ENCODE measurements at regions not wholly inside any gene's neighbourhood (a gene's known extent, or its start where the extent isn't known, plus 50 kb on each side); places are given as distances from the start of the nearest gene placed in this dataset.

- intact Hi-C loops (cut with micrococcal nuclease; ENCODE audit: unreplicated experiment): no loop called here
Measured at GRCh38 chr20:40916276-40916675, 112.3 kb upstream of the TOP1 start.

GRCh38 chr20:40920291-40920690 lies 108.3 kb upstream of the TOP1 start:
- no TSS peak for BruUV-seq (replicated peaks)
- H3K27me3 ChIP-seq (ENCODE audit: control insufficient read depth, insufficient read depth, low read length): no peaks in the 10 kb centered on the region
- H3K4me1 ChIP-seq (ENCODE audit: control insufficient read depth, insufficient read depth, low read length): no peaks in the 10 kb centered on the region
- no peak for TF ChIP-seq REST (IDR thresholded peaks at IDR 0.05; ENCODE audit: insufficient read depth in 1 of 2, low read depth in 2 of 2, low read length in 1 of 2)
- no peak for TF ChIP-seq TCF7L2 (IDR thresholded peaks at IDR 0.05; ENCODE audit: low read depth, low read length)
- TF ChIP-seq SIN3A (IDR thresholded peaks at IDR 0.05; ENCODE audit: borderline replicate concordance, insufficient read depth, low read depth, low read length): no peak
- TF ChIP-seq POLR2AphosphoS5 (IDR thresholded peaks at IDR 0.05; ENCODE audit: low read depth, low read length): no peak
- TF ChIP-seq CTCF (IDR thresholded peaks at IDR 0.05): no peak
- DNase-seq (ENCODE audit: low read depth, low spot score): no peak
- H3K4me3 ChIP-seq (ENCODE audit: low read depth in 2 of 2, low read length in 2 of 2): no peak overlapping the region
- no peaks in the 10 kb centered on the region for H3K9me3 ChIP-seq (ENCODE audit: control insufficient read depth, insufficient read depth, low read depth, low read length)
- H3K27ac ChIP-seq (ENCODE audit: low read length): no peak overlapping the region
- H3K36me3 ChIP-seq (ENCODE audit: control insufficient read depth, insufficient read depth, low read length): no peaks in the 10 kb centered on the region
- in situ Hi-C loops (cut with HindIII; ENCODE audit: low pct_unique_long_range_greater_than_20kb, low sequenced_read_pairs) (no loop called here), intact Hi-C loops (cut with micrococcal nuclease; ENCODE audit: unreplicated experiment) (no loop called here)
- ATAC-seq: no peak
- POLR2A ChIA-PET: no interaction called here
- CTCF ChIA-PET: no interaction called here

More at GRCh38 chr20:40916276-40916675, 112.3 kb upstream of the TOP1 start:
- no peak for DNase-seq (ENCODE audit: low read depth, low spot score)
- ChIA-PET CTCF (no interaction called here), POLR2A (no interaction called here)
- Histone ChIP-seq H3K36me3 (ENCODE audit: control insufficient read depth, insufficient read depth, low read length) (no peaks in the 10 kb centered on the region), H3K9me3 (ENCODE audit: control insufficient read depth, insufficient read depth, low read depth, low read length) (no peaks in the 10 kb centered on the region), H3K4me1 (ENCODE audit: control insufficient read depth, insufficient read depth, low read length) (no peaks in the 10 kb centered on the region), H3K4me3 (ENCODE audit: low read depth in 2 of 2, low read length in 2 of 2) (no peak overlapping the region), H3K27ac (ENCODE audit: low read length) (no peak overlapping the region), H3K27me3 (ENCODE audit: control insufficient read depth, insufficient read depth, low read length) (no peaks in the 10 kb centered on the region)
- in situ Hi-C loops (cut with HindIII; ENCODE audit: low pct_unique_long_range_greater_than_20kb, low sequenced_read_pairs): no loop called here
- TF ChIP-seq CTCF (IDR thresholded peaks at IDR 0.05) (no peak), SIN3A (IDR thresholded peaks at IDR 0.05; ENCODE audit: borderline replicate concordance, insufficient read depth, low read depth, low read length) (no peak), POLR2AphosphoS5 (IDR thresholded peaks at IDR 0.05; ENCODE audit: low read depth, low read length) (no peak), TCF7L2 (IDR thresholded peaks at IDR 0.05; ENCODE audit: low read depth, low read length) (no peak), REST (IDR thresholded peaks at IDR 0.05; ENCODE audit: insufficient read depth in 1 of 2, low read depth in 2 of 2, low read length in 1 of 2) (no peak)
- no peak for ATAC-seq
- BruUV-seq (replicated peaks): no TSS peak

All from Panc1 (cell line).